GM11168 (cell line): ENCODE measurements at regions not wholly inside any gene's neighbourhood (a gene's known extent, or its start where the extent isn't known, plus 50 kb on each side); places are given as distances from the start of the nearest gene placed in this dataset.
"Not testable (repeated sequence)": the region's sequence is repeated elsewhere in the genome, so short reads cannot be mapped to it uniquely, and the experiment has no call there.

Experiments used
- in situ Hi-C: fragments of 300-500 bp; cut with MboI; formaldehyde crosslinking; loops from one replicate; pipeline ENCODE4 v1.12.0; 2022; ENCODE audit warnings: low sequenced_read_pairs; ENCODE audit not compliant: unreplicated experiment

GRCh38 chr17:20877384-20877783 is 165.4 kb downstream of the USP22 start:
- in situ Hi-C loops = not testable (repeated sequence)

DNA sequence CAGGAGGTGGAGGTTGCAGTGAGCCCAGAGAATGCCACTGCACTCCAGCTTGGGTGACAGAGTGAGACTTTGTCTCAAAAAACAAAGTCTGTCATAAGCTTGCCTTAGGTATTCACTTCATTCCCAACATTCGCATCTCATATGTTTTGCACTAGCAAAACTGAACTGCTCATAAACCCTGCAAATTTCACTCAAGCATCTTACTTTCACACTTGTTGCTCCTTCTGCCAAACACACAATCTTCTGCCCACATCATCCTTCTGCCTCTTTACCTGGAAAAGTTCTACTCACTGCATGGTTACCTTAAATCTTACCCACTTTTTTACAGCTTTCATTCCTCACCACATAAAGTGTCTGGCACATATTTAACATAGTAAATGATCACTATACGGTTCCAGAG is 152.5 kb downstream of the USP22 start:
- in situ Hi-C loops = no loop called here

DNA sequence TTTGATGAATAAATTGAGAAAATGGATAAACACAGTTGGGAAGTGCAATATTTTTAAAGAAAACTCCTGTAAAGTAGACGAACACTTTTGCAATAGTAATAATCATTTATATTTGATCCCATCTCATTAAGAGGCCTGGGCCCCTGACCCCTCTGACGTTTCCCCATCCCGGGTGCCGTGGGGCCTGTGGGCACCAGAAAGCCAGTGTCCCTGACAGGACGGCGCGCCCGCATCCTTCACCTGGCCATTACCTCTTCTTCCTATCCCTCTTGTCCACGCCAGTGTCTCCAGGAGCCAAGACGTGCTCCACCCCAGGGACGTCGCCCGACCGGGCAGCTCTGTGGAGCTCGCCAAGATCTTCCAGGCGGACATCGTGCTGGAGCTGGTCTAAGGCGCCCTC is 147.4 kb downstream of the USP22 start:
- in situ Hi-C loops = not testable (repeated sequence)

- in situ Hi-C loops = no loop called here
Measured at GRCh38 chr17:20896153-20896649, 146.6 kb downstream of the USP22 start.

GRCh38 chr17:20898726-20899125 is 144.1 kb downstream of the USP22 start:
- in situ Hi-C loops = not testable (repeated sequence)

- in situ Hi-C loops = not testable (repeated sequence)
Measured at GRCh38 chr17:20902496-20902895, 140.3 kb downstream of the USP22 start.

DNA sequence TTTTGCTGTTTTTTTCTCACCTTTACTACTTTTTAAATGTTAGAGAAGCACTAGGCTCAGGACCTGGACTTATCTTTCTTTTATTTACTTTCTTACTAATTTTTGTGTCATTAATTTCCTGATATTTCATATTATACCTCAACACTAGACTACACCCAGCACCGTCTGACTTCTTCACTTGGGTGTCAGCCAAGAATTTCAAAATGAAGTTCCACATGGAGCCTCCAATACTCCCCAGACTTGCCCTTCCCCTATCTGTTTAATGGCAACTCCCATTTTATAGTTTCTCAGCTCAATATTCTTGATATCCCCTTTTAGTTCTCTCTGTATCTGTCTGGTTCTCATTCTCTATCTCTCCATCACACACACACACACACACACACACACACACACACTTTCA is 139.3 kb downstream of the USP22 start:
- in situ Hi-C loops = not testable (repeated sequence)

- in situ Hi-C loops = no loop called here
Measured at GRCh38 chr17:20908313-20909267, 134.2 kb downstream of the USP22 start.

- in situ Hi-C loops = no loop called here
Measured at GRCh38 chr17:20914658-20915057, 128.2 kb downstream of the USP22 start.

DNA sequence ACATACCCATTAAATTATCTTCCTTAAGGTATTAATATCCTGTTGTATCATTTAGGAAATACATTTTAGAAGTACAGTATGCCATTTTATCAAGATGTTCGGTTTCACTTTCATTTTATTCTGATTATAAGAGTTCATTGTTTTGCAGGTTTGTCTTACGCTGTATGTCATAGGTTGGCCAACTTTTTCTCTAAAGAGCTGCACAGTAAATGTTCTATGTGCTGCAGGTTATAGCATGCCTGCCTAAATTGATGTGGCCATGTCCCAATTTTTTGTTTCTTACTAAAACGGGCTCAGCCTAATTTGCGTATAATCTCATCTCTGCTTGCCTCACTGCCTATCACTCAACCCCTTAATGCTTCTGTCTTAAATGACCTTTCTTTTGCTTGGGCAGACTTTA is 126.4 kb downstream of the USP22 start:
- in situ Hi-C loops = no loop called here

DNA sequence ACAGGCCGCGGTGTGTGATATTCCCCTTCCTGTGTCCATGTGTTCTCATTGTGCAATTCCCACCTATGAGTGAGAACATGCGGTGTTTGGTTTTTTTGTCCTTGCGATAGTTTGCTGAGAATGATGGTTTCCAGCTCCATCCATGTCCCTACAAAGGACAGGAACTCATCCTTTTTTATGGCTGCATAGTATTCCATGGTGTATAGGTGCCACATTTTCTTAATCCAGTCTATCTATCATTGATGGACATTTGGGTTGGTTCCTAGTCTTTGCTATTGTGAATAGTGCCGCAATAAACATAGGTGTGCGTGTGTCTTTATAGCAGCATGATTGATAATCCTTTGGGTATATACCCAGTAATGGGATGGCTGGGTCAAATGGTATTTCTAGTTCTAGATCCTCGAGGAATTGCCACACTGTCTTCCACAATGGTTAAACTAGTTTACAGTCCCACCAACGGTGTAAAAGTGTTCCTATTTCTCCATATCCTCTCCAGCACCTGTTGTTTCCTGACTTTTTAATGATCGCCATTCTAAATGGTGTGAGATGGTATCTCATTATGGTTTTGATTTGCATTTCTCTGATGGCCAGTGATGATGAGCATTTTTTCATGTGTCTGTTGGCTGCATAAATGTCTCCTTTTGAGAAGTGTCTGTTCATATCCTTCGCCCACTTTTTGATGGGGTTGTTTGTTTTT is 125.1 kb downstream of the USP22 start:
- in situ Hi-C loops = not testable (repeated sequence)

- in situ Hi-C loops = no loop called here
Measured at GRCh38 chr17:20920095-20920814, 122.6 kb downstream of the USP22 start.

- in situ Hi-C loops = no loop called here
Measured at GRCh38 chr17:20920815-20921199, 122.0 kb downstream of the USP22 start.

- in situ Hi-C loops = no loop called here
Measured at GRCh38 chr17:20922128-20922670, 120.6 kb downstream of the USP22 start.

DNA sequence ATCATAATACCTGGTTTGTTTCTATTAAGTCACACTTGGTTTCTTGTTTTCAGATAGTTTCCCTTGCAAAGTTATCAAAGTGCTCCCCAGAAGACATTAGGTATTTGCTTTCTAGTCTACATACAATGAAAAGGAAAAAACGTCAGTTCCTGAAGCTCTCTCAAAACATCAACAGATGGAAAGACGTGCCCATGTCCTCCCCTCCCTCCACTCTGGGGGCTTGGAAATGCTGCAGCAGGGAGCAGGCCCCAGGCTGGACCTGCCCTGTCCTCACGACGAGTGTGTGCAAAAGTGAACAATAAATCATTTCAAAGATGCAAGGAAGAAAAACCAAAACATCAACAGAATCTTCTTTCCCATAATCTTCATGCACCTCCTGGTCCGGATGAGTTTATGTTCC is 118.5 kb downstream of the USP22 start:
- in situ Hi-C loops = no loop called here

- in situ Hi-C loops = no loop called here
Measured at GRCh38 chr17:20925091-20925490, 117.7 kb downstream of the USP22 start.

DNA sequence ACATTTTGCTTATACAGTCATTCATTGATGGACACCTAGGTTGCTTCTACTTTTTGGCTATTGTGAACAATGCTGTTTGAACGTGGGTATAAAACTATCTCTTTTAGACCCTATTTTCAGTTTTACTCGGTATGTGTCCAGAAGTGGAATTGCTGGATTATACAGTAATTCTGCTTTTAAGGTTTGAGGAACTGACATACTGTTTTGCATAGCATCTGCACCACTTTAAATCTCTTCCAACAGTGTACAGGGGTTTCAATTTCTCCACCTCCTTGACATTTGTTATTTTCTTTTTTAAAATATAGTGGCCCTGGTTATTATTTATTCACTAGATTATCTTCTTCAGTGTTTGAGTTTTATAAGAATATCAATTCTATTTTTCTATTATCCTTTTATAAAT is 116.9 kb downstream of the USP22 start:
- in situ Hi-C loops = no loop called here

DNA sequence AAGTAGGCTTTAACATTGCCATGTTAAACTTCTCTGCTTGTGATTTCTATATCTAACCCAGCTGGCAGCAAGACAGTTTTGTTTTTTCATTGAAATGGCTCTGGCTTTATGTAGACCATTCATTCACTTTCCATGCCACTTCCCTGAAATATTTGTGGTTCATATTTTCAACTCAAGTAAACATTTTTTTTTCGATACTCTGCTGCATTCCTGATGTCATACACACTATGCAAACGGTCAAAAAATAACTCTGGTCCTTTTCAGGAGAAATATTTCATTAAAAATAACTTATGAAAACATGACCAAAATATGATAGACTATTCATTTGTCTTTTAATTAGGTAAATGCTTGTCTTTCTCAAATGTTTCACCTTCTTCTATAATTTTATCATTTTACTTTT is 116.3 kb downstream of the USP22 start:
- in situ Hi-C loops = no loop called here

DNA sequence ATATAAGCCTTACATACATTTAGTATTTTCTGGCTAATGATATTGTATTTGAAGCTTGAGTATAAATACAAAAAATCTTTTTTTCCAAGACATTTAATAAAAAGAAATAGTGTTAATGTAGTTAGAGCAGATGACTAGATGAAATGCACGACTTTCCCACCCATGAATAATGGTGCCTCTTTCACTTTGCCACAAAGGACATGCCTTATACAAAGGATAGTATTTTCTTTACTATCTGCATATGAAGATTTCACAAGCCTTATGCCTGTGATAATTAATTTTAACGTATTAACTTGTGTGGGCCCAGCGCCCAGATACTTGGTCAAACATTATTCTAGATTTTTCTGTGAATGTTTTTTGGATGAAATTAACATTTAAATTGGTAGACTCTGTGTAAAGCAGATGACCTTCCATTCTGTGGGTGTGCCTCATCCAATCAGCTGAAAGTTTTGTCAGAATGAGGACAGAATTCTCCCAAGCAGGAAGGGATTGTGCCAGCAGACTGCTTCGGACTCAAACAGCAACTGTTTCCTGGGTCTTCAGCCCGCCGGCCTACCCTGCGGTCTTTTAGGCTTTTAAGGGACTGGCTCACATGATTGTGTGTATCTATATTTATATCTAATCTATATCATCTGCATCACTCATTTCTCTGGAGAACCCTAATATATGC is 115.4 kb downstream of the USP22 start:
- in situ Hi-C loops = no loop called here

GRCh38 chr17:20929334-20929733 is 113.5 kb downstream of the USP22 start:
- in situ Hi-C loops = no loop called here
